Mammary epithelial cell (primary cell): ENCODE measurements at regions not wholly inside any gene's neighbourhood (a gene's known extent, or its start where the extent isn't known, plus 50 kb on each side); places are given as distances from the start of the nearest gene placed in this dataset.

Experiments
- EZH2 ChIP-seq: IDR thresholded peaks from 2 replicates; pipeline ENCODE4 v1.6.1; 2012; ENCODE audit warnings: low read length, inconsistent platforms, borderline replicate concordance
- TF ChIP-seq, protein P1 (sequence below), 2 donors: IDR thresholded peaks in 1 of 2; conservative IDR thresholded peaks in 1 of 2; 2 replicates each; pipeline ENCODE4 v1.5.1; 2011 to 2012; ENCODE audit warnings: inconsistent platforms in 2 of 2, low read length in 2 of 2, mild to moderate bottlenecking in 2 of 2, control low read depth in 1 of 2, low read depth in 1 of 2; ENCODE audit not compliant: insufficient read depth in 1 of 2; ENCODE audit errors: extremely low read depth in 1 of 2

DNA sequence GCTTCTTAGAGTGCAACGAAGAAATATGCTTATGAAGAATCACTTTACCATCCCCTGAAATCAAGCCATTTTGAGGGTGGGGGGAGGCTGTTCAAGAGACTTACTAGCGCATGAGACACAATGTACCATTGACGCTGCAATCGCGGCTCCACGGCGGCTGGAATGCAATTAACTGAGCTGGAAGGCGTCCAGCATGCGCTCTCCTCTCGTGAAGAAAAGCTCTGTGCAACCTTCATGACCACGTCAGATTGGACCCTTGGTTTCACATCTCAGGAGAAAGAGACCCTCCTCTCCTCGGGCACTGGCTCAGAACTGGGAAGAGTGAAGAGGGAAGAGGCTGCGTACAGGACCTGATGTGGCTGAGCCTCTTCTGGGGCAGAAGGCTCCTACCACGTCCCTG, 138.5 kb upstream of the IRX2 start:
- TF ChIP-seq, protein P1, sequence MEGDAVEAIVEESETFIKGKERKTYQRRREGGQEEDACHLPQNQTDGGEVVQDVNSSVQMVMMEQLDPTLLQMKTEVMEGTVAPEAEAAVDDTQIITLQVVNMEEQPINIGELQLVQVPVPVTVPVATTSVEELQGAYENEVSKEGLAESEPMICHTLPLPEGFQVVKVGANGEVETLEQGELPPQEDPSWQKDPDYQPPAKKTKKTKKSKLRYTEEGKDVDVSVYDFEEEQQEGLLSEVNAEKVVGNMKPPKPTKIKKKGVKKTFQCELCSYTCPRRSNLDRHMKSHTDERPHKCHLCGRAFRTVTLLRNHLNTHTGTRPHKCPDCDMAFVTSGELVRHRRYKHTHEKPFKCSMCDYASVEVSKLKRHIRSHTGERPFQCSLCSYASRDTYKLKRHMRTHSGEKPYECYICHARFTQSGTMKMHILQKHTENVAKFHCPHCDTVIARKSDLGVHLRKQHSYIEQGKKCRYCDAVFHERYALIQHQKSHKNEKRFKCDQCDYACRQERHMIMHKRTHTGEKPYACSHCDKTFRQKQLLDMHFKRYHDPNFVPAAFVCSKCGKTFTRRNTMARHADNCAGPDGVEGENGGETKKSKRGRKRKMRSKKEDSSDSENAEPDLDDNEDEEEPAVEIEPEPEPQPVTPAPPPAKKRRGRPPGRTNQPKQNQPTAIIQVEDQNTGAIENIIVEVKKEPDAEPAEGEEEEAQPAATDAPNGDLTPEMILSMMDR (conservative IDR thresholded peaks at IDR 0.05 in 1 of 2, IDR thresholded peaks at IDR 0.05 in 1 of 2; ENCODE audit: extremely low read depth in 1 of 2, insufficient read depth in 1 of 2, low read depth in 1 of 2, low read length in 2 of 2) = no peak
- no peak for TF ChIP-seq EZH2
